GM12864 (cell line): ENCODE measurements at regions not wholly inside any gene's neighbourhood (a gene's known extent, or its start where the extent isn't known, plus 50 kb on each side); places are given as distances from the start of the nearest gene placed in this dataset.

Experiments
- DNase-seq: peaks from one replicate; pipeline ENCODE4 v3.0.0-alpha.2; 2011; ENCODE audit warnings: low read depth
- H3K4me3 ChIP-seq: 2 replicates; pipeline ENCODE4 v1.5.1; 2011; ENCODE audit warnings: mild to moderate bottlenecking, low read depth, low read length, control low read depth
- CTCF ChIP-seq: IDR thresholded peaks from 2 replicates; pipeline ENCODE4 v1.5.1; 2011; ENCODE audit warnings: low read depth, mild to moderate bottlenecking, moderate library complexity, low read length, control low read depth, inconsistent platforms; ENCODE audit errors: missing control alignments

GRCh38 chr11:109304159-109304558 is 117.8 kb upstream of the C11orf87 start:
- no peak for DNase-seq
- H3K4me3 ChIP-seq: no peak overlapping the region
- TF ChIP-seq CTCF: no peak

- TF ChIP-seq CTCF: no peak
- no peak for DNase-seq
- H3K4me3 ChIP-seq: no peak overlapping the region
These were observed 117.0 kb upstream of the C11orf87 start for GRCh38 chr11:109305009-109305408.

- DNase-seq: no peak
- H3K4me3 ChIP-seq: no peak overlapping the region
- no peak for TF ChIP-seq CTCF
These were observed 115.7 kb upstream of the C11orf87 start for GRCh38 chr11:109306322-109306721.

- H3K4me3 ChIP-seq: no peak overlapping the region
- no peak for TF ChIP-seq CTCF
- no peak for DNase-seq
These were observed 114.6 kb upstream of the C11orf87 start for GRCh38 chr11:109307366-109307765.

GRCh38 chr11:109308551-109308950 is 113.4 kb upstream of the C11orf87 start:
- no peak for DNase-seq

GRCh38 chr11:109309153-109309552 is 112.8 kb upstream of the C11orf87 start:
- TF ChIP-seq CTCF: no peak
- no peak for DNase-seq
- no peak overlapping the region for H3K4me3 ChIP-seq

More at GRCh38 chr11:109308551-109308950, 113.4 kb upstream of the C11orf87 start:
- no peak for TF ChIP-seq CTCF
- no peak overlapping the region for H3K4me3 ChIP-seq

GRCh38 chr11:109317726-109318125 is 104.3 kb upstream of the C11orf87 start:
- no peak overlapping the region for H3K4me3 ChIP-seq
- no peak for TF ChIP-seq CTCF
- DNase-seq: no peak
